Hematopoietic multipotent progenitor cell treated with erythropoietin and hydrocortisone succinate and interleukin-3 and kit ligand, for 15 days (in vitro differentiated cells): ENCODE measurements at regions not wholly inside any gene's neighbourhood (a gene's known extent, or its start where the extent isn't known, plus 50 kb on each side); places are given as distances from the start of the nearest gene placed in this dataset.
"Not testable (repeated sequence)": the region's sequence is repeated elsewhere in the genome, so short reads cannot be mapped to it uniquely, and the experiment has no call there.

ENCODE experiments used
- DNase-seq: peaks from one replicate; pipeline ENCODE4 v3.0.0-alpha.2; 2015; ENCODE audit warnings: low spot score

DNA sequence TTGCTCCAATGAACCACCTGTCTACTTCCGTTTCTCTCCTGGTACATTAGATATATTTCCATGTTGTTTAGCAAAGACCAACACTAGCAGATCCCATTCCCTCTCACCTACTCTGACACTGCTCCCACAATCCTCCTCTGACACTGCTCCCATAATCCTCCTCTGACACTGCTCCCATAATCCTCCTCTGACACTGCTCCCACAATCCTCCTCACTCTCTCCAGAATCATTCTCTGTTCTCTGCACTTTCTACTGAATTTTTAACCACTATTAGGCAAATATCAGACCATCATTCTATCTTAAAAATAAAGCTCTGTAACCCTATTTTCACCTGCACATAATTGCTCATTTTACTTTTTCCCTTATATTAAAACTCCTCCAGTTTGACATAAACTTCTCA is 578.5 kb upstream of the PCDH20 start:
- no peak for DNase-seq

GRCh38 chr13:61989978-61990377 is 574.3 kb upstream of the PCDH20 start:
- no peak for DNase-seq

GRCh38 chr13:61988810-61989209 is 573.2 kb upstream of the PCDH20 start:
- no peak for DNase-seq

DNA sequence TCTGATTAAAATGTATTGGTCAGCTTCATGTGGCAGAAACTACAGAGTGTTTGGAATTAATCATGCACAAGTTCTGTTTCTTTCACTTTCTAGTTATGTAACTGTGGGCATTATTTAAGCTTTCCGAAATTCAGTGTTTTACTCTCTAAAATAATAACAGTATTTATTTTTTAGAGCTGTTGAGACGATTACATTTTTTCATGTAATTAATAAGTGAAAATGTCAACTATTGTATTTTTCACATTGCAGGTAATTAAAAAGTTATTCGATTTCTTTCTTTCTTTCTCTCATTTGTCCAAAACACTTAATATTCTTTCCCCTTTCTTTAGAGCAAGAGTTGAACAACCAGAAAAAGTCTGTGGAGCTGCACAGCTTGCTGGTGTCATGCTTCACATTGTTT is 559.4 kb upstream of the PCDH20 start:
- DNase-seq: no peak

- no peak for DNase-seq
These were observed 550.1 kb upstream of the PCDH20 start for GRCh38 chr13:61965756-61966155.

GRCh38 chr13:61960981-61961380 is 545.3 kb upstream of the PCDH20 start:
- no peak for DNase-seq

DNA sequence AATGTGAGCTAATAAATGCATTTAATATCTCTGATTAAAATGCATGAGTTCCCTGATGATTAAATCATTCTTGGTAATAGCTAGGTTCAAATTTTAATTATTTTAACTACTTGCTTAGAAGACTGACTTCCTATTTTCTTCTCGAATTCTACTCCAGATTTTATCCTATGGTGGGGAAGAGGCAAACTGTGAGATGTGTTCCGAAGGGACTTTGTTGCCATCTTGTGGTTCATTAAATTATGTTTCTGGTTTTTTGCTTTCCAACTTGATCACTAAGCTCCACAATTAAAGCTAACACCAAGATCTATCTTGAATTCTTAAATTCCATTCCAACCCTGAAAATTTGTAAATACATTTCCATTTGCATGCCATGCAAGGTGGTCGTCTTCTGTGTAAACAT is 538.4 kb upstream of the PCDH20 start:
- no peak for DNase-seq

- no peak for DNase-seq
These were observed 535.2 kb upstream of the PCDH20 start for GRCh38 chr13:61950828-61951227.

GRCh38 chr13:61944329-61944929 is 528.8 kb upstream of the PCDH20 start:
- DNase-seq: no peak

- DNase-seq: no peak
These were observed 520.1 kb upstream of the PCDH20 start for GRCh38 chr13:61935710-61936109.

DNA sequence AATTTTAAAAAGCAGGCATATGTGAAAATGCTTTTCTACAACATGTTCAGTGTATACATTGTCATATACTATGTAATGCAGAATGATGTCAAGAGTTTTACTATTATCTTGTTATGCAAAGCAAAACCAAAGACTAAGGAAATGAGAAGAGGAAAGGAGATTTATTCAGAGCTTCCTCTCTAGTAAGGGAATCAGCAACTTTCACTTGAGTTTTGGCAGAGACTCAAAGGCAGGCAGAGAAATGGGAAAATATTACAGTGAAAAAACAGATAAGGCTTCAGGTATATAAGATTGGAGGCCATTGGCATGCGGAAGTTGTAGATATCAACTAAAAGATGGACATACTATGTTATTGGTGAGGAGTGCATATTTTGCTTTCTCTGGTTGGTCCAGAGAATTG is 512.0 kb upstream of the PCDH20 start:
- no peak for DNase-seq

DNA sequence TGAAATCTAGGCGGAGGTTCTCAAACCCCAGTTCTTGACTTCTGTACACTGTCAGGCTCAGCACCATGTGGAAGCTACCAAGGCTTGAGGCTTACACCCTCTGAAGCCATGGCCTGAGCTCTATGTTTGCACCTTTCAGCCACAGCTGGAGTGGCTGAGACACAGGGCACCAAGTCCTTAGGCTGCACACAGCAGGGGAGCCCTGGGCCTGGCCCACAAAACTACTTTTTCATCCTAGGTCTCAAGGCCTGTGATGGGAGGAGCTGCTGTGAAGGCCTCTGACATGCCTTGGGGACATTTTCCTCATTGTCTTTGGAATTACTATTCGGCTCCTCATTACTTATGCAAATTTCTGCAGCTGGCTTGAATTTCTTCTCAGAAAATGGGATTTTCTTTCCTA is 503.2 kb upstream of the PCDH20 start:
- DNase-seq: no peak

GRCh38 chr13:61916483-61916882 is 500.8 kb upstream of the PCDH20 start:
- DNase-seq: no peak

GRCh38 chr13:61913183-61913582 is 497.5 kb upstream of the PCDH20 start:
- no peak for DNase-seq

DNA sequence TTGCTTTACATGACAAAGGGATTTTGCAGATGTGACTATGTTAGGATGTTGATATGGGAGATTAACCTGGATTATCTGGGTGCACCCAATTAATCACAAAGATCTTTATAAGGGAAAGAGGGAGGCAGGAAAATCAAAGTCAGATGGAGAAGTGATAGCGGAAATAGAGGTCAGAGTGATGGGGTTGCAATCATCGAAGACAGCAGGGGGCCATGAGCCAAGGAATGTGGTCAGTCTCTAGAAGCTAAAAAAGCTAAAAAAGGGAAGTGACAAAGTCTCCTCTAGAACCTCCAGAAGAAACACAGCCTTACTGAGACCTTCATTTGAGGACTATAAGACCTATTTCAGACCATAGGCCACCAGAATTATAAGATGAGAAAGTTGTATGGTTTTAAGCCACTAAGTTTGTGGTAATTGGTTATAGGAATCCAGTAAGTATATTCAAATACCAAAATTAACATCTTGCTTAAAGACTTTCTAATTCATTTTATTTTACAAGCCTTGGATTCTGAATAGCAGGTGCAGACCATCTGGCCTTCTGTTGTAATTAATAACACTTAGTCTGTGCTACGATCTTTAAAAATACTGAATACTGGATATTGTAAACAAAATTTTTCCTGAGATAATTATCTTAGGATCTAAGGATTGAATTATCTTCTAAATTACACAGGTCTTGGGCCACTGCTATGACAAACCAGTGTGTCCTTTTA is 493.4 kb upstream of the PCDH20 start:
- no peak for DNase-seq

DNA sequence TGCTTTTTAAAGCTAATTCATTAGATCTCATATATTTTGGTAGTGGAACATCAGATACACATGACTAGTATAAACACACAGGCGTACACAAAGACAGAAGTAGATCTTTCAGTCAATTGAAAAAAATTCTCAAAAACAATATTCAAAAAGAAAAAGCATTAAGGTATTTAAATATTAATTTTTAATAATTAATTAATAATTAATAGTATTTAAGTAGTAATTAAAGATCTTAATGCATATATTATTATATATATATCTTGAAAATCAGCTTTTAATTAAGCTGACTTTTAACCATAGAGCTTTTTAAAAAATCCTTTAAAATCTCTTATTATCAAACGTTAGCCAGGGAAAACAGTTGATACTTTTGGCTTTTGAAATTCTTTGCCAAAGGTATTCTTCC is 489.4 kb upstream of the PCDH20 start:
- DNase-seq: no peak

DNA sequence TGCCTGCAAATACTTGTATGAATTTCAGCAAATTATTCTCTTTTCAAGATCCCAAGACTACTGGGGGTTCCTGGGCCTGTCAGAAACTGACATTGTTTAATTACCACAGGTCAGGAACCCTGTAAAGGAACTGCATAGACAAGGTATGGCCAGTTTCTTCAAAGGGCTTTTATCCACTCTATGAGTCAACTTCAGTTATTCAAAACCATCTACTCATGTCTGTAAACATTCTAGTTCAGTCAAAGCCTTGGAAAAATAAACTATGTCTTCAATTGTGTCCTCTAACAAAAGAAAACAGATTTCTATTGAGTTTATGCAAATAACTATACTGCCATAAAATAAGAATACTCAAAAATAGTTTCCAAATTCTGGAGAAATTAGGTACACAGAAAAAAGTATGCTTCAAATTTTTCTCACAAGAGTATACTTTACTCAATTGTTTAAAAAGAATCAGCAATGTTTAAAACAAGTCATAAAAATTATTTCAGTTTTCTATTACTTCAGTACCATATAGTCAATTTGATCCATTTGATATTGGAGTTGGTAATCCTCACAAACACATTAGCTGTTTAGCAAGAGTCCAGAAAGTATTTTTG is 486.4 kb upstream of the PCDH20 start:
- DNase-seq: no peak

DNA sequence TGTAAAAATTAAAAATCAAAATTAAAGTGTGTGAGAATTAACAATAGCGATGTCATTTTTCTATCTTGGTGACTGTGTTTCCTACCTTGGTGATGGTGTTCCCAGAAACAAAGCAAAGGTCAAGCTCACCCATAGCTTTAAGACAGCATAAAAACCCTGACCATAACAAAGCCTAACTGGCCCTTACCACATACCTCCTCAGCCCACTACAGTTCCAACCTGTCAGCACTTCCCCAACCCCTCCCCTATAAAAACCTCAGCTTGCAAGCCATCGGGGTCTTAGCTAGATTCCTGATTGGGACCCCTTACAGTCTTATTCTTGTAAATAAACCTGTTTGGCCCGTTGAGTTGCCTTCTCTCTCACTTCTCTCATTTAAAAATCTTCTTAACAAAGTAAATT is 484.4 kb upstream of the PCDH20 start:
- DNase-seq: no peak

- no peak for DNase-seq
These were observed 482.6 kb upstream of the PCDH20 start for GRCh38 chr13:61898207-61898606.

- no peak for DNase-seq
These were observed 475.8 kb upstream of the PCDH20 start for GRCh38 chr13:61891401-61891800.

DNA sequence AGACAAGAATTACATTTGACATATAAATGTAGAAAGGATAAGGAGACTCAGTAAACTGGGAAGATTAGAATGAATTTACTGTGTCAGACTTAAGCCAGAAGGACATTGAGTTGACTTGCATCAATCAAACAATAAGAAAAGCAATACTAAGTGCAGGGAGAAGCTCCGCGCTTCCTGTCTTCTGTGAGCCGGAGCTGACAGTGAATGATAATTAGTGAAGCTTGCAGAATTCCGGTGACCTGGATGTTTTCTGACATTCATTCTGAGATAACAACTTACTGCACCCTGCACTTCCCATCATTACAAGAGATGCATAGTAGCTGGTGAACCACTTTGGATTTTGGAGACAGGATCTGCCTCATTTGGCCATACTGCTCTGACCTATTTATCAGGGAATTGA is 469.2 kb upstream of the PCDH20 start:
- no peak for DNase-seq

GRCh38 chr13:61880578-61881283 is 465.1 kb upstream of the PCDH20 start:
- DNase-seq: peak; percentile 4

- not testable (repeated sequence) for DNase-seq
These were observed 462.9 kb upstream of the PCDH20 start for GRCh38 chr13:61878565-61878964.
